Hepatocyte (in vitro differentiated cells): ENCODE measurements at regions not wholly inside any gene's neighbourhood (a gene's known extent, or its start where the extent isn't known, plus 50 kb on each side); places are given as distances from the start of the nearest gene placed in this dataset.

Experiments used
- DNase-seq: peaks from one replicate; pipeline ENCODE4 v3.0.0-alpha.2; 2016; ENCODE audit warnings: low spot score
- H2AFZ ChIP-seq: fragments of 200-600 bp; sonication (generic); 2 replicates; pipeline ENCODE4 v1.6.0; 2016; ENCODE audit warnings: antibody characterized with exemption, mild to moderate bottlenecking
- H3K27ac ChIP-seq: fragments of 200-600 bp; sonication (generic); 2 replicates; pipeline ENCODE4 v1.5.1; 2016; ENCODE audit warnings: mild to moderate bottlenecking
- H3K27me3 ChIP-seq: fragments of 200-600 bp; sonication (generic); 2 replicates; pipeline ENCODE4 v1.6.1; 2016
- H3K36me3 ChIP-seq: fragments of 200-600 bp; sonication (generic); replicated peaks from 2 replicates; pipeline ENCODE4 v1.5.1; 2016; ENCODE audit warnings: low read depth; ENCODE audit not compliant: insufficient read depth
- H3K4me1 ChIP-seq: fragments of 200-600 bp; sonication (generic); 2 replicates; pipeline ENCODE4 v1.5.1; 2016; ENCODE audit warnings: mild to moderate bottlenecking, moderate library complexity; ENCODE audit not compliant: insufficient read depth
- H3K4me2 ChIP-seq: fragments of 200-600 bp; sonication (generic); 2 replicates; pipeline ENCODE4 v1.6.0; 2016
- H3K4me3 ChIP-seq: fragments of 200-600 bp; sonication (generic); 2 replicates; pipeline ENCODE4 v1.5.1; 2016; ENCODE audit warnings: mild to moderate bottlenecking
- H3K79me2 ChIP-seq: fragments of 200-600 bp; sonication (generic); 2 replicates; pipeline ENCODE4 v1.6.0; 2017; ENCODE audit warnings: mild to moderate bottlenecking
- H3K9me2 ChIP-seq: fragments of 200-600 bp; sonication (generic); replicated peaks from 2 replicates; pipeline ENCODE4 v1.6.0; 2017; ENCODE audit warnings: mild to moderate bottlenecking; ENCODE audit not compliant: insufficient read depth
- H3K9me3 ChIP-seq: fragments of 200-600 bp; sonication (generic); 2 replicates; pipeline ENCODE4 v1.5.1; 2016; ENCODE audit warnings: low read depth, mild to moderate bottlenecking
- H4K20me1 ChIP-seq: fragments of 200-600 bp; sonication (generic); 2 replicates; pipeline ENCODE4 v1.6.0; 2016; ENCODE audit warnings: mild to moderate bottlenecking; ENCODE audit not compliant: insufficient read depth, poor library complexity, severe bottlenecking
- EZH2 ChIP-seq: fragments of 200-600 bp; sonication (generic); IDR thresholded peaks from 2 replicates; pipeline ENCODE4 v1.6.1; 2016; ENCODE audit warnings: antibody characterized with exemption, mild to moderate bottlenecking, borderline replicate concordance
- EZH2phosphoT487 ChIP-seq: fragments of 200-600 bp; sonication (generic); IDR thresholded peaks from one replicate; pipeline ENCODE4 v1.6.1; 2018; ENCODE audit warnings: antibody characterized with exemption, mild to moderate bottlenecking, low read depth, moderate library complexity; ENCODE audit not compliant: unreplicated experiment, severe bottlenecking
- WGBS: methylation state at CpG from one replicate; pipeline ENCODE4 v1.1.6; 2016; ENCODE audit warnings: low lambda C conversion rate; ENCODE audit errors: missing lambda C conversion rate; 5-methylcytosine and 5-hydroxymethylcytosine counted together
- TF ChIP-seq, protein P1 (sequence below): fragments of 200-600 bp; sonication (generic); IDR thresholded peaks from 2 replicates; pipeline ENCODE4 v1.5.1; 2016; ENCODE audit warnings: antibody characterized with exemption, mild to moderate bottlenecking; ENCODE audit not compliant: poor library complexity

DNA sequence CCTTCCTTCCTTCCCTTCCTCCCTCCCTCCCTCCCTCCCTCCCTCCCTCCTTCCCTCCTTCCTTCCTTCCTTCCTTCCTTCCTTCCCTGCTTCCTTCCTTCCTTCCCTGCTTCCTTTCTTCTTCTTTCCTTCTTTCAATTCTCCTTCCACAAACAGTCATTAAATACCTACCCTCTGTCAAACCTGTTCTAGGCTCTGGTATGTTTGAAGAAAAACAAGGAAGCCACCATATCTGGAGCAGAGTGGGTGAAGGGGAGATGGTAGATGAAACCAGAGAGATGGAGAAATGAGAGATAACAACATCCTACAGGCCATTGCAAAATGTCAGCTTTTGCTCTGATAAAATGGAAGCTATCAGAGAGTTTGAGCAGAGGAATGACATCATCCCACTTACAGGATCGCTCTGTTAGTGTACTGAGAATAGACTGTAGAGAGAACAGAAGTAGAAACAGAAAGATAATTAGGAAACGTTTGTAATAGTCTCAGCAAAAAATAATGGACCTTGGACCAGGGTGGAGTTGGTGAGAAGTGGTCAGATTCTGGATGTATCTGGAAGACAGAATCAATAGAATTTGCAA, 334.0 kb downstream of the STIM2 start:
- no peak overlapping the region for H2AFZ ChIP-seq

DNA sequence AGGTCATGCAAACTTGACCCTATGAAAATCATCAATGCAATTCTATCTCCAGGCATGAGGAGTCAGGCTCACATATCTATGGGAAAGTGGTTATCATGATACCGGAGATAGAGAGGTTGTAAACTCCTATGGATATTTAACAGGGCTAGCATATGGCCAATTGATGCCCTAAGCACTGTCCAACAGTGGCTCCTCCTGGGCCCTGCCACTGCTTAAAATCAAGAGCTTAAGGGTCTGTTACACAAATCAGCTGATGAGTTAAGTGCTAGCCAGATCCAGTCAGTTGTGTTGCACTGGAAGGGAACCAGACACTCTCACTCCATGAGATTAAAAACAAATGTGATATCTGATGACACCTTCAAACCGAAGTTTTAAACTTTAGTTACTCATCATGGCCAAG, 337.6 kb downstream of the STIM2 start:
- H3K4me1 ChIP-seq = no peaks in the 10 kb centered on the region
- no peaks in the 10 kb centered on the region for H3K9me3 ChIP-seq
- no peak overlapping the region for H2AFZ ChIP-seq
- no peaks in the 10 kb centered on the region for H3K36me3 ChIP-seq
- no peaks in the 10 kb centered on the region for H4K20me1 ChIP-seq
- TF ChIP-seq EZH2phosphoT487 (no peak), EZH2 (no peak)
- TF ChIP-seq, protein P1, sequence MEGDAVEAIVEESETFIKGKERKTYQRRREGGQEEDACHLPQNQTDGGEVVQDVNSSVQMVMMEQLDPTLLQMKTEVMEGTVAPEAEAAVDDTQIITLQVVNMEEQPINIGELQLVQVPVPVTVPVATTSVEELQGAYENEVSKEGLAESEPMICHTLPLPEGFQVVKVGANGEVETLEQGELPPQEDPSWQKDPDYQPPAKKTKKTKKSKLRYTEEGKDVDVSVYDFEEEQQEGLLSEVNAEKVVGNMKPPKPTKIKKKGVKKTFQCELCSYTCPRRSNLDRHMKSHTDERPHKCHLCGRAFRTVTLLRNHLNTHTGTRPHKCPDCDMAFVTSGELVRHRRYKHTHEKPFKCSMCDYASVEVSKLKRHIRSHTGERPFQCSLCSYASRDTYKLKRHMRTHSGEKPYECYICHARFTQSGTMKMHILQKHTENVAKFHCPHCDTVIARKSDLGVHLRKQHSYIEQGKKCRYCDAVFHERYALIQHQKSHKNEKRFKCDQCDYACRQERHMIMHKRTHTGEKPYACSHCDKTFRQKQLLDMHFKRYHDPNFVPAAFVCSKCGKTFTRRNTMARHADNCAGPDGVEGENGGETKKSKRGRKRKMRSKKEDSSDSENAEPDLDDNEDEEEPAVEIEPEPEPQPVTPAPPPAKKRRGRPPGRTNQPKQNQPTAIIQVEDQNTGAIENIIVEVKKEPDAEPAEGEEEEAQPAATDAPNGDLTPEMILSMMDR = no peak
- no peaks in the 10 kb centered on the region for H3K9me2 ChIP-seq
- H3K4me3 ChIP-seq = no peak overlapping the region
- WGBS = 9% methylated on average over 2 of the region's 2 CpGs
- H3K4me2 ChIP-seq = no peak overlapping the region
- DNase-seq = no peak
- no peaks in the 10 kb centered on the region for H3K79me2 ChIP-seq
- H3K27me3 ChIP-seq = no peaks in the 10 kb centered on the region
- no peak overlapping the region for H3K27ac ChIP-seq

More for the DNA sequence above, 334.0 kb downstream of the STIM2 start:
- no peak for DNase-seq
- H3K27me3 ChIP-seq = no peaks in the 10 kb centered on the region
- H3K9me2 ChIP-seq = no peaks in the 10 kb centered on the region
- H3K4me1 ChIP-seq = no peaks in the 10 kb centered on the region
- H3K4me2 ChIP-seq = no peak overlapping the region
- no peaks in the 10 kb centered on the region for H3K79me2 ChIP-seq
- no peak overlapping the region for H3K4me3 ChIP-seq
- H4K20me1 ChIP-seq = no peaks in the 10 kb centered on the region
- WGBS = 54% methylated on average over 2 of the region's 2 CpGs
- no peaks in the 10 kb centered on the region for H3K36me3 ChIP-seq
- TF ChIP-seq, protein P1 = no peak
- no peak for TF ChIP-seq EZH2phosphoT487
- no peak for TF ChIP-seq EZH2
- no peak overlapping the region for H3K27ac ChIP-seq
- H3K9me3 ChIP-seq = no peaks in the 10 kb centered on the region

DNA sequence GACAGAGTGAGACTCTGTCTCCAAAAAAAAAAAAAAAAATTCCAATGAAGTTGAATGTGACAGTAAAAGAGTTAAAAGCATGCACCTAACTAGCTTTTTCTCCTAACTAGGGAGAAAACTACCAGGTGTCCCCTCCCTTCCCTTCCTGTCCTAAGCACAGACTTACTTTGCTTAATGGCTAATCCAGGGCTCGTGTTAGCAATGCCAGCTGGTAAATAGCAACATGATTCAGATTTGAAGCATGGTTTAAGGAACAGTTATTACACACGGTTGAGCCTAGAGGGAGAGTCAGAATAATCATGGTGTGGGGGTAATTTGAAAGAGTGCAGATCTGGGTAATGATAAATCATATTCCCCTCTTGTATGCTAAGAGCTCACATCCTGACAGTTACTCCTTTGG, 338.3 kb downstream of the STIM2 start:
- Histone ChIP-seq H3K4me2 (no peak overlapping the region), H3K27ac (no peak overlapping the region), H3K27me3 (no peaks in the 10 kb centered on the region), H2AFZ (no peak overlapping the region), H3K4me1 (no peaks in the 10 kb centered on the region), H3K79me2 (no peaks in the 10 kb centered on the region), H3K9me2 (no peaks in the 10 kb centered on the region), H3K36me3 (no peaks in the 10 kb centered on the region), H3K9me3 (no peaks in the 10 kb centered on the region), H3K4me3 (no peak overlapping the region), H4K20me1 (no peaks in the 10 kb centered on the region)
- DNase-seq = no peak
- TF ChIP-seq EZH2 (no peak), EZH2phosphoT487 (no peak)
- TF ChIP-seq, protein P1 = no peak
- 46% methylated on average over 2 of the region's 2 CpGs for WGBS

DNA sequence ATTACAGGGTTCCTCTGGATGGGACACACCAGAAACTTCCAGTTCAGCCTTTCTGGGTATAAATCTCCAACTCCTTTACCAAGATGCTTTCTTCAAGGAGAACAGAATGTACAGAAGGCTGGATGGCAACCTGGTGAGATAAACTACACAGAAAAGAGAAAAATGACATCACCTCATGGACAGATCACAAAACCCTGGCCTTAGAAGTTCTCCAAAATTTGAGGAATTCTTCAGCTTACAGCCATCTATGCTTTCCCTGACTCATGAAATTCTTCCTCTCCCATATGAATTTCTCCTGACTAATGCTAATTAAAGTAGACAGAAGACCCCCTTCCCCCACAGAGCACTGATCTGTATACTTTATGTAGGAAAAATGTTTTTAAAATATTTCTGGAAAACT, 345.4 kb downstream of the STIM2 start:
- Histone ChIP-seq H4K20me1 (no peaks in the 10 kb centered on the region), H3K9me2 (no peaks in the 10 kb centered on the region), H3K27me3 (no peaks in the 10 kb centered on the region), H3K4me3 (no peak overlapping the region), H3K9me3 (no peaks in the 10 kb centered on the region), H3K36me3 (no peaks in the 10 kb centered on the region), H3K4me2 (no peak overlapping the region), H3K79me2 (no peaks in the 10 kb centered on the region), H3K4me1 (no peaks in the 10 kb centered on the region), H3K27ac (no peak overlapping the region), H2AFZ (no peak overlapping the region)
- no peak for DNase-seq
- TF ChIP-seq EZH2phosphoT487 = no peak
- TF ChIP-seq, protein P1 = no peak
- TF ChIP-seq EZH2 = no peak
